GM21381 (cell line): ENCODE measurements at regions not wholly inside any gene's neighbourhood (a gene's known extent, or its start where the extent isn't known, plus 50 kb on each side); places are given as distances from the start of the nearest gene placed in this dataset.
"Not testable (repeated sequence)": the region's sequence is repeated elsewhere in the genome, so short reads cannot be mapped to it uniquely, and the experiment has no call there.

ENCODE experiments used
- ATAC-seq: cut with Tn5 transposase; IDR thresholded peaks from one replicate; pipeline ENCODE4 v1.9.1; 2021; ENCODE audit warnings: mild to moderate bottlenecking, moderate library complexity; ENCODE audit not compliant: unreplicated experiment

DNA sequence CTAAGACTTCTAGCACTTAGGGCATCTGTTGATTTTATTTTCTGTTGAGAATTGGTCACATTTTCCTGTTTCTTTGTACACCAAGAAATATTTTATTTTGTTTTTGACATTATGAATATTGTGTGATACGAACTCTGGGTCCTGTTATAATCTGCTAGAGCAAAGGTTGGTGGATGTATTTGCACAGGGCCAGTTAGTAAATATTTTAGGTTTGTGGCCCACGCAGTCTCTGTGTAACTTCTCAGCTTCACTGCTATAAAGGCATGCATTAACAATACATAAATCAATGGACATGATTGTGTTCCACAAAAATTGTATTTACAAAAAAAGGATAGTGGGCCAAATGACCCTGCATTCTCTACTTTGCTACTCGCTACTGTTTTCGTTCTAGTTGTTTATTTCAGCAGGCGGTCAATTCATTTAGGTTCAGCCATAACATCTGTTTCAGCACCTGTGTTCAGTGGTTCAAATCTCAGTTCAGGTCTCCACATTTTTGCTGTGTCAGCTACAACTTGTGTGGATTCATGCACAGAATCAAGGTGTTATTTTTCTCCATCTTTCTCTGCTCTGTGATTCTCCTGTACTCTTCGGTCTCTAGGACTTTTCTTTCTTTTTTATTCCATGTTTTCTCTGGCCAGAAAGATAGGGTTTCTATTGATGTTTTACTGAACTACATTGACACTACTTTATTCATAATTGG, 786.2 kb downstream of the ETS1 start:
- ATAC-seq: no peak

DNA sequence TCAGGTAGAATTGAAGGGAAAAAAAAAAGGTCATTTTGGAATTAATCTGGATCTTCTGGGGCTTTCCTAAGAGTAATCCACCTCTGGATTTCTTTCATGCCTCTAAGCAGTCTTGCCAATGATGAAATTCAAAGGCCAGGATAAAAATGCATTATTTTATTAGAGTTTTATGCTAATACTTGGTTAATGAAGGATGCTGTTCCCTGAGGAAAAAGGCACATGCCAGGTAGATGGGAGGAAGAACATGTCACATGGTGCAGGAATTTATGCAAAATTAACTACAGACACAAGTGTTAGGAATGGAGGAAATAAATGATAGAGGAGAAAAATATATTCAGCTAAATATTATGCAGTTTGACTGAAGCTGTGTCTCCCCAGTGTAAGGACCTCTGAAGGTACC, 792.0 kb downstream of the ETS1 start:
- no peak for ATAC-seq

- ATAC-seq: no peak
Observed at GRCh38 chr11:127791844-127792243, 791.3 kb upstream of the KIRREL3 start.

DNA sequence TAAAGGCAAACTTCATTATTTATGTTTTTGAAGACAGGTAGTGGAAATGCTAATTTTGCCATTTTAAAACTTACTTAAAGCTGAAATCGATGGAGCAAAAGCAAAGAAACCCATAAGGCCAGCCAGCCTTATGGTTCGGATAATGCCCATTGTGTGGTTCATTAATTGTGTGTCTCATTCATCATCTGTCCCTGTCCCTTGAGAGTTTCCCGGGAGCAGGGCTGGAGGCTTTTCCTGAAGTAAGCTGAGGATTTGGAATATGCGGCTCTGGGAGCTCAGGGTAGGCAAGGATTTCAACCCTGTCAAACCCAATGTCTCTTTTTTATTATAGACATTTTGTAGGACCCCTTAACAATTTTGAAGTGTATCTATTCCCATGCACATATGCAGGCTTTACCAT, 790.0 kb upstream of the KIRREL3 start:
- no peak for ATAC-seq

GRCh38 chr11:127789927-127790326, 789.4 kb upstream of the KIRREL3 start:
- ATAC-seq: no peak

- ATAC-seq: not testable (repeated sequence)
Observed at GRCh38 chr11:127772938-127773337, 772.4 kb upstream of the KIRREL3 start.

- ATAC-seq: not testable (repeated sequence)
Observed at GRCh38 chr11:127768931-127769330, 768.4 kb upstream of the KIRREL3 start.

GRCh38 chr11:127766734-127767133, 766.2 kb upstream of the KIRREL3 start:
- ATAC-seq: no peak

DNA sequence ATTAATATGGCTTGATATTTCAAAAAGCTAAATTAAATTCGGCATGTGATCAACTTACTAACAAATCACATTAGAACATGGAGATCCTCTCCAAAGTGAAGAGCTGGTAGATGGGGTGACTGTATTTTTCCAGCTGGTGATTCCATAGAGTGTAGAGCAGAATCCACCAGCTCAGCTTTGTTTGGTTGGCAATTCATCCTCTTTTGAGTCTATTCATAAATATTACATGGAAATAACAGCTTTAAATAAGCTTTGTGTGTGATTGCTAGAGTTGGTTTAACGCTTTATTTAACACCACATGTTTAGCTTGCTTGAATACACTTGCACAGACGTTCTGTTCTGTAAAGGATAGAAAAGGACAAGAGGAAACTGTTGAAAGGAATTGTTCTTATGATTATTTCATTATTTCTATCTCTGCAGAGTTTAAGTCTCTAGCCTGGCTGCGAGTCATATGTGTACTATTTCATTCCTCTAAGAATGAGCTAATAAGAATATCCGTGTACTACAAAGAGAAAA, 738.3 kb upstream of the KIRREL3 start:
- no peak for ATAC-seq

DNA sequence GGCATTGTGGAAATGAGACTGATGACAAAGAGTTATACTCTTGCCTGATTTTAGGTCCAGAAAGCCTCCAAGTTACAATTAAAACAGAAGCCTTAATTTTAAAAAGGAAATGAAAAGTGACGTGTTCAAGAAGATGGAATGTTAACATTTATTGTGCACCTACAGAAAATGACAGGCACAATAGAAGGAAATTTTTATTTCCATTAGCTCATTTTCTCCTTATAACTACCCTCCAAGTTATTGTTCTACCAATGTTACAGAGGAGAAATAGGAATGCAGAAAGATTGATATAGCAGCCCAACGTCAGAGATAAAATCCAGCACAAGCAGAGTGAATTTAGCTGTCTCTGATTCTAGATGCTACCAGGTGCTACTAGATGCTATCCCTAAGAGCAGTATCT, 736.9 kb upstream of the KIRREL3 start:
- ATAC-seq: no peak

GRCh38 chr11:127733552-127733951, 733.0 kb upstream of the KIRREL3 start:
- no peak for ATAC-seq

GRCh38 chr11:127726367-127726766, 725.8 kb upstream of the KIRREL3 start:
- ATAC-seq: no peak

GRCh38 chr11:127723714-127724113, 723.1 kb upstream of the KIRREL3 start:
- ATAC-seq: no peak

DNA sequence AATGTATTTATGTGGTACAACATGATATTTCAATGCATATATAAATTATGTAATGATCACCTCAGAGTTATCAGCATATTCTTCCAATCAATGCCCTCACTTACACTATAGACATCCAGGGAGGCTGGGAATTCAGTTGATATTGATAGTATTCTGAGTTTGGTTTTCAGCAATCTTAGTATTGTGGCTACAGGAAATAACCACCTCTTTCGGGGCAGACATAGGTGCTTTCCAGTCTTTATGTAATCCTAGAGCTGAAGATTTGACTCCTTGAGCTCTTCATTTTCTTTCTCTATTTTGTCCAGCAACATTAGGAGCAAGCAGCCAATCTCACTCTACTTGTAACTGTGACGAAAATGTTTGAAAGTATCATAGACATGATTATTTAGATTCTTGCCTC, 712.7 kb upstream of the KIRREL3 start:
- no peak for ATAC-seq

DNA sequence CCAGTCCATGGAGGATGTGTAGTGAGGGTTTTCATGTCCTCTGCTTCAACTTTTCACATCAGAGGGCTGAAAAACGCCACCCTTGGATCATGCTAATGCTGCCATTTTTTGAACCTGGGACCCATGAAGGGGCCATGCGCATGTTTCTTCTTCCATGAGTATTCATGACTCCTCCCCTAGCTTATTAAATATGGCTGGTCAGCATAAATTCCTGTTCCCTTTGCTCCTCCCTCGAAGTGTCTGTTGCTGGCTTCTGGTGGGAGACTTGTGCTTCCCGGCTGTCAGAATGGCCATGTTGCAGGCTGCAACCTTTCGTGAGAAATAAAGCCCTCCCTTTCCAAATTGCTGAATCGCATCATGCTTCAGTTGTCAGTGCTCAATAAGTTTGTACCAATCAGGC, 711.2 kb upstream of the KIRREL3 start:
- no peak for ATAC-seq

DNA sequence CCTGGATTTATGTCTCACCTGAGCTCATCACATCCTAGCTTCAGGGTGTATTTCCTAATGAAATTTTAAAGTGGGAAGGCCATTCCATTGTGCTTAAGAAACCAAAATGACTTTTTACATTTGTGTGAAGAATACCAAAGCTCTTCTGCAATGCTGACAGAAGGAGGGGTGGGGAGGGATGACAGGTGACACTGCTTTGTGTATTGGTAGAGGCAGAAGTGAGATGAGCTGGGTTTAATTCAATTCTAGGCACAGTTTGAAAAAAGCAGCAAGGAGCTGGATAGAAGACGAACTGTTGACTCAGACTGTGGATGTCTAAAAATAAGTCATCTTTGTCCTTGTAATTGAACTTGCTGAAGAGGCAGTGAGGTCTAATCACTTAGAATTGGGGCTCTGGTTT, 710.3 kb upstream of the KIRREL3 start:
- ATAC-seq: no peak

DNA sequence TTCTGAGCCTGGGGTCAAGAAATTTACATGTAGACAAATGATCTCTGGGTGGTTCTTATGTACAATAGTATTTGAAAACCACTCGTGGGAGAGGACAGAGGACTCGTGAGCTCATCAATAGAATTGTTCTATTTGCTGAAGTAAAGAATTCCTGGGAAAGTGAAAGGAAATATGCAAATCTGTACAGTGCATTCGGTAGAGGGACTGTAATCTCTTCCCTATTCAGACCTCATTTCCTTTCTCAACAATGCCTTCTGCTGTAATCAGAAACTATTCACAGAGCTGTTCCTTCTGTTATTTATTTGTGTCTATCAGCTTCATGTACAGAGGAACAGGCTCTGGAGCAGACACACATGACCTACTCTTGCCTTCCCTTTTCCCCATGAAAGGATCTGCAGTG, 709.4 kb upstream of the KIRREL3 start:
- no peak for ATAC-seq

GRCh38 chr11:127693686-127694085, 693.1 kb upstream of the KIRREL3 start:
- ATAC-seq: no peak

DNA sequence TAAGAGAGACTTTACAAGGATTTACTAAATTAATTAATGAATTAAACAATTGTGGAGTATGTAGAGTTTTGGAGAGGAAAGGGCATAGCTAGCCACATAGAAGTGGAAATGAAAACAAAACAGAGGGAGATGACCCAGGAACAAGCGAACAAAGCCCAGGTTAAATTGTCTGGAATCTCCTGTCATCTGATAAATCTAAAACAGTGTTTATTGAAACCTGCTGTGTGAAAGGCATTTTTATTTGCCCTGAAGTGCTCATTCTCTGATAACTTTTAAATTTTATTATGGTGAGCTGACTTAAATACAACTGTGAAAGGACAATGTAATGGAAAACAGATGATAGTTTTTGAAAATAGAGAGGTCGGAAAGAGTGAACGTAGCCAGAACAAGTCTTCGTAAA, 682.8 kb upstream of the KIRREL3 start:
- ATAC-seq: no peak

DNA sequence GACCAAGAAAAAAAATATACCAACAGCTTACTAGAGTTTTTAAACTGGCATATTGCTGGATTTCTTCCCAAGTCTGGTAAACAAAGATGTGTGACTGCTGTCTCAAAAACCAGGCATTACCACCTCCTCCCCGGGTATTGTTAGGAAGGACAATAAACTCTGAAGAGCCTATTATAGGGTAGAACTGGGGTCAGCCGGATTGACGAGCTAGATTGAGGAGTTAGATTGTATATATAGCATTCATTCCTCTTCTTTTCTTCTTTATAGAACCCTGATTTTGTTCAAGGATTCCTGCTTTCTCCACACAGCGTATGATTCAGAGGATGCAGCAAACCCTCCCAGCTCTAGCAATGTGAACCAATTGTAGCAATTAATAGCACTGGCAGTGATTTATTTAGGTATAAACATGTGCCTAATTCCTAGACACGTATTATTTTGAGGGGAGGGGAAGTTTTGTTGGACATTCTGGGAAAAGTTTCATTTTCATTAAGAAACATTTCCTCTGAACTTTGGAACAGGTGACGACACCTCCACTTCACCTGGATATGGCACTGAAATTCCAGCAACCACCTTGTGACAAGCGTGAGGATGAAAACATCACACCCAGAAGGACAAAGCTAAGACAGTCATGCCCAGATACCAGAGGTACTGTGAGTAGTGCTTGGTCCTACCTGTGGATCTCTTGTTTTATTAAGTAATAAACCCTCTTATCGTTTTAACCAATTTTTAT, 679.4 kb upstream of the KIRREL3 start:
- ATAC-seq: no peak

- no peak for ATAC-seq
Observed at GRCh38 chr11:127678631-127679030, 678.1 kb upstream of the KIRREL3 start.

- no peak for ATAC-seq
Observed at GRCh38 chr11:127677660-127678425, 677.3 kb upstream of the KIRREL3 start.
